GM12872 (cell line): ENCODE measurements at regions not wholly inside any gene's neighbourhood (a gene's known extent, or its start where the extent isn't known, plus 50 kb on each side); places are given as distances from the start of the nearest gene placed in this dataset.

Experiments
- CTCF ChIP-seq: IDR thresholded peaks from 3 replicates; pipeline ENCODE4 v1.5.1; 2011; ENCODE audit warnings: low read depth, mild to moderate bottlenecking, low read length, moderate library complexity; ENCODE audit not compliant: insufficient read depth

- no peak for TF ChIP-seq CTCF
Measured at GRCh38 chr3:145952536-145952935, 208.4 kb downstream of the PLOD2 start.

- no peak for TF ChIP-seq CTCF
Measured at GRCh38 chr3:145953316-145953715, 207.7 kb downstream of the PLOD2 start.

- TF ChIP-seq CTCF, result no peak
Measured at GRCh38 chr3:145959457-145960088, 201.4 kb downstream of the PLOD2 start.

- TF ChIP-seq CTCF, result no peak
Measured at GRCh38 chr3:145963111-145963510, 197.9 kb downstream of the PLOD2 start.

GRCh38 chr3:145967043-145967442 lies 193.9 kb downstream of the PLOD2 start:
- no peak for TF ChIP-seq CTCF

- no peak for TF ChIP-seq CTCF
Measured at GRCh38 chr3:145971186-145971585, 189.8 kb downstream of the PLOD2 start.

GRCh38 chr3:145972851-145973250 lies 188.1 kb downstream of the PLOD2 start:
- no peak for TF ChIP-seq CTCF
